ENCODE measurements at regions not wholly inside any gene's neighbourhood (a gene's known extent, or its start where the extent isn't known, plus 50 kb on each side); places are given as distances from the start of the nearest gene placed in this dataset.

DNA sequence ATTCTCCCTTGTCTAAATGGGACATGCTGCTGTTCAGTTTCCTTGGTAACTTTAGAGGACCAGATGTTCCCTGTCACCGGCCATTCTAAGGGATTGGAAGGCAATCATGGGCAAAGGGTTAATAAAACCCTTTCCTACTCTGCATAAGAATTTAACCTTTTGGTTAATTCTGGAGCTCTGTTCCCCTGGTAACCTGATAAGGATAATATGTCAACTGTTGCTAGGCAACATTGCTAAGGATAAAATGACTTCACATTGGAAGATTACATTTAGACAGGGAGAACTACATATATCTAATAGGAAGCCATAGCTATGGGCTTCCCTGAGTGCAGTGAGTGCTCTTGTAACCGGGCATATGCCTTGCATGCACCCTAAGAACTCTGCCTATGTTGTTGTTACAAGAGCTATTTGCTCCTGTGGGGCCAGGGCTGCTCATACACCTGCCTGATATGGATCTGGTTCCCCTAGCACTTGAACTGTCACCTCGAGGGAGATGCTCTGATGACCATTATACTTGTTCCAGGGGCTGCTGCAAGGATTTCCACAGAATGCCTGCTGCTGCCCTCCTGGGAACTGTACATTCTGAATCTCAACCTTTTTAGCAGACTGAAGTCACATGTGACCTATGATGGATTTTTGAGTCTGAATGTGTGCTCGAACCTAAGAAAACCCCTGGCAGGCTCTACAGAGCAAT lies 326.3 kb upstream of the PDZRN3 start:
- TF ChIP-seq EZH2 (IDR thresholded peaks at IDR 0.05; ENCODE audit: borderline replicate concordance, low read length), result no peak
- TF ChIP-seq, protein P1, sequence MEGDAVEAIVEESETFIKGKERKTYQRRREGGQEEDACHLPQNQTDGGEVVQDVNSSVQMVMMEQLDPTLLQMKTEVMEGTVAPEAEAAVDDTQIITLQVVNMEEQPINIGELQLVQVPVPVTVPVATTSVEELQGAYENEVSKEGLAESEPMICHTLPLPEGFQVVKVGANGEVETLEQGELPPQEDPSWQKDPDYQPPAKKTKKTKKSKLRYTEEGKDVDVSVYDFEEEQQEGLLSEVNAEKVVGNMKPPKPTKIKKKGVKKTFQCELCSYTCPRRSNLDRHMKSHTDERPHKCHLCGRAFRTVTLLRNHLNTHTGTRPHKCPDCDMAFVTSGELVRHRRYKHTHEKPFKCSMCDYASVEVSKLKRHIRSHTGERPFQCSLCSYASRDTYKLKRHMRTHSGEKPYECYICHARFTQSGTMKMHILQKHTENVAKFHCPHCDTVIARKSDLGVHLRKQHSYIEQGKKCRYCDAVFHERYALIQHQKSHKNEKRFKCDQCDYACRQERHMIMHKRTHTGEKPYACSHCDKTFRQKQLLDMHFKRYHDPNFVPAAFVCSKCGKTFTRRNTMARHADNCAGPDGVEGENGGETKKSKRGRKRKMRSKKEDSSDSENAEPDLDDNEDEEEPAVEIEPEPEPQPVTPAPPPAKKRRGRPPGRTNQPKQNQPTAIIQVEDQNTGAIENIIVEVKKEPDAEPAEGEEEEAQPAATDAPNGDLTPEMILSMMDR (conservative IDR thresholded peaks at IDR 0.05 in 1 of 2, IDR thresholded peaks at IDR 0.05 in 1 of 2; ENCODE audit: extremely low read depth in 1 of 2, insufficient read depth in 1 of 2, low read depth in 1 of 2, low read length in 2 of 2), result no peak
